Left ventricle myocardium inferior (tissue), 1 donor: ENCODE measurements at regions not wholly inside any gene's neighbourhood (a gene's known extent, or its start where the extent isn't known, plus 50 kb on each side); places are given as distances from the start of the nearest gene placed in this dataset.

Experiments used
- DNase-seq: peaks from one replicate; pipeline ENCODE4 v3.0.0-alpha.2; 2020
- H3K27ac ChIP-seq: fragments of 200-600 bp; replicated peaks from 2 replicates; pipeline ENCODE4 v1.8.0; 2021
- H3K27me3 ChIP-seq: fragments of 200-600 bp; 2 replicates; pipeline ENCODE4 v1.8.0; 2021; ENCODE audit warnings: low read depth
- H3K36me3 ChIP-seq: fragments of 200-600 bp; 2 replicates; pipeline ENCODE4 v1.8.0; 2021
- H3K4me1 ChIP-seq: fragments of 200-600 bp; 2 replicates; pipeline ENCODE4 v1.8.0; 2021
- H3K4me3 ChIP-seq: fragments of 200-600 bp; 2 replicates; pipeline ENCODE4 v1.8.0; 2021; ENCODE audit warnings: mild to moderate bottlenecking, moderate library complexity
- H3K9me3 ChIP-seq: fragments of 200-600 bp; replicated peaks from 2 replicates; pipeline ENCODE4 v1.8.0; 2021
- intact Hi-C: fragments of 100-400 bp; cut with micrococcal nuclease; formaldehyde crosslinking; loops from one replicate; pipeline ENCODE4 v1.11.0; 2022
- TF ChIP-seq, protein P1 (sequence below): fragments of 200-600 bp; IDR thresholded peaks from 2 replicates; pipeline ENCODE4 v1.8.0; 2021; ENCODE audit warnings: antibody characterized with exemption, mild to moderate bottlenecking, borderline replicate concordance
- donor health status: DM: no; HTN: yes; CAD: no; lungs with severe emphysema.

DNA sequence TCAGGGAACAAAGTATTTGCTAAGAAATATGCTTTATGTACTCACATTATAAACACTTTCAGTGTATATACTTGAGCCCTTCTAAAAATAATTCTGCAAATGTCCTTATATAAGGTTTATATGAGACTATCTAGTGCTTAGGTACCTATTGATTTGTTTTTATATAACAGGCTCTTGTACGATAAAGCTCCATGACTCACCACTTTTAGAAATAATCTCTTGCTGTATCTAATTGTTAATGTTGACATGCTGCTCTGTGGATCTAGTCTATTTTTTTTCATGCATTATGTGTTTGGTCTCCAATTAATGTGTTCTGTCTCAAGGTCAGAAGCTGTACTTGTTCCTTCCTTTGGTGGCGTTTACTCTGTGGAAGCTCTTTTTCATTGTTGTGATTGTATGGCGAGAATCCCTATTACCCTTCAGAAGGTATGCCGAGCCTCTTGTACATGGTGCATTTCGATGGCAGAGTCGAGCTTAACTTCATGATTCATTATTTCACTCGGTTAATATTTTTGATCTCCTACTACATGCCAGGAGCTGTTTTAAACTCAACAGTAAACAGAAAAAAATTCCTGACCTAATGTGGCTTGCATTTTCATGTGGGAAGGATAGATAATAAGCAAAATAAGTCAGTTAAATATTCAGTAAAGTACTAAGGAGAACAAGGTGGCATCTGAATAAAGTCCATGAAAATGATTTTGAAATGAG, 361.6 kb downstream of the COG6 start:
- peaks cover 6% of the 10 kb centered on the region for H3K27me3 ChIP-seq
- intact Hi-C loops = no loop called here
- no peaks in the 10 kb centered on the region for H3K4me1 ChIP-seq
- TF ChIP-seq, protein P1, sequence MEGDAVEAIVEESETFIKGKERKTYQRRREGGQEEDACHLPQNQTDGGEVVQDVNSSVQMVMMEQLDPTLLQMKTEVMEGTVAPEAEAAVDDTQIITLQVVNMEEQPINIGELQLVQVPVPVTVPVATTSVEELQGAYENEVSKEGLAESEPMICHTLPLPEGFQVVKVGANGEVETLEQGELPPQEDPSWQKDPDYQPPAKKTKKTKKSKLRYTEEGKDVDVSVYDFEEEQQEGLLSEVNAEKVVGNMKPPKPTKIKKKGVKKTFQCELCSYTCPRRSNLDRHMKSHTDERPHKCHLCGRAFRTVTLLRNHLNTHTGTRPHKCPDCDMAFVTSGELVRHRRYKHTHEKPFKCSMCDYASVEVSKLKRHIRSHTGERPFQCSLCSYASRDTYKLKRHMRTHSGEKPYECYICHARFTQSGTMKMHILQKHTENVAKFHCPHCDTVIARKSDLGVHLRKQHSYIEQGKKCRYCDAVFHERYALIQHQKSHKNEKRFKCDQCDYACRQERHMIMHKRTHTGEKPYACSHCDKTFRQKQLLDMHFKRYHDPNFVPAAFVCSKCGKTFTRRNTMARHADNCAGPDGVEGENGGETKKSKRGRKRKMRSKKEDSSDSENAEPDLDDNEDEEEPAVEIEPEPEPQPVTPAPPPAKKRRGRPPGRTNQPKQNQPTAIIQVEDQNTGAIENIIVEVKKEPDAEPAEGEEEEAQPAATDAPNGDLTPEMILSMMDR = no peak
- H3K27ac ChIP-seq = no peak overlapping the region
- no peaks in the 10 kb centered on the region for H3K36me3 ChIP-seq
- no peaks in the 10 kb centered on the region for H3K9me3 ChIP-seq
- H3K4me3 ChIP-seq = no peak overlapping the region
- no peak for DNase-seq

DNA sequence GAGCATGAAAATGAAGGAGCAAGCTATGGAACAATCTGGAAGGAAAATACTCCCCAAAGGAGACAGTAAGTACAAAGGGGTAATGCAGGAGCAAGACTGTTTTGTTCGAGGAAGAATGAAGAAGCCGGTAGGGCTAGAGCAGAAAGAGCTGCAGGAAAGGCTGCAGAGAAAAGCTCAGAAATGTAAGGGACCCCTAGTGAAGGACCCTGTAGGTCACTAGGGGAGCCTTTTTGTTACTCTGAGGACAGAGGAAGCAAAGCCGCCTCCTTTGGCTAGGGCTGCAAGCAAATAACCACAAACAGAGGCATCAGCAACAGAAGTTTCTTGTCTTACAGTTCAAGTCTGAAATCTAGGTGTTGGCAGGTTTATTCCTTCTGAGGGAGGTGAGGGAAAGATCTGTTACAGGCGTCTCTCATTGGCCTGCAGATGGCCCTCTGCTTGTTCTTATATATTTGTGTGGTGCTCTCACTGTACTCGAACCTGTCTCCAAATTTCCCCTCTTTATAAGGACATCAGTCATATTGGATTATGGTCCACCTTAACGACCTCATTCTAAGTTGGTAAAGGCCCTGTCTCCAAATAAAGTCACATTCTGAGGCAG, 362.3 kb downstream of the COG6 start:
- intact Hi-C loops = no loop called here
- H3K4me1 ChIP-seq = no peaks in the 10 kb centered on the region
- H3K27ac ChIP-seq = no peak overlapping the region
- no peaks in the 10 kb centered on the region for H3K9me3 ChIP-seq
- no peaks in the 10 kb centered on the region for H3K27me3 ChIP-seq
- DNase-seq = no peak
- H3K4me3 ChIP-seq = no peak overlapping the region
- TF ChIP-seq, protein P1 = no peak
- H3K36me3 ChIP-seq = no peaks in the 10 kb centered on the region

GRCh38 chr13:40023595-40024203, 368.2 kb downstream of the COG6 start:
- intact Hi-C loops = no loop called here
- H3K4me1 ChIP-seq = no peaks in the 10 kb centered on the region
- no peak overlapping the region for H3K27ac ChIP-seq
- DNase-seq = no peak
- H3K36me3 ChIP-seq = no peaks in the 10 kb centered on the region
- peaks cover 9% of the 10 kb centered on the region for H3K9me3 ChIP-seq
- H3K27me3 ChIP-seq = no peaks in the 10 kb centered on the region
- TF ChIP-seq, protein P1 = no peak
- H3K4me3 ChIP-seq = no peak overlapping the region

DNA sequence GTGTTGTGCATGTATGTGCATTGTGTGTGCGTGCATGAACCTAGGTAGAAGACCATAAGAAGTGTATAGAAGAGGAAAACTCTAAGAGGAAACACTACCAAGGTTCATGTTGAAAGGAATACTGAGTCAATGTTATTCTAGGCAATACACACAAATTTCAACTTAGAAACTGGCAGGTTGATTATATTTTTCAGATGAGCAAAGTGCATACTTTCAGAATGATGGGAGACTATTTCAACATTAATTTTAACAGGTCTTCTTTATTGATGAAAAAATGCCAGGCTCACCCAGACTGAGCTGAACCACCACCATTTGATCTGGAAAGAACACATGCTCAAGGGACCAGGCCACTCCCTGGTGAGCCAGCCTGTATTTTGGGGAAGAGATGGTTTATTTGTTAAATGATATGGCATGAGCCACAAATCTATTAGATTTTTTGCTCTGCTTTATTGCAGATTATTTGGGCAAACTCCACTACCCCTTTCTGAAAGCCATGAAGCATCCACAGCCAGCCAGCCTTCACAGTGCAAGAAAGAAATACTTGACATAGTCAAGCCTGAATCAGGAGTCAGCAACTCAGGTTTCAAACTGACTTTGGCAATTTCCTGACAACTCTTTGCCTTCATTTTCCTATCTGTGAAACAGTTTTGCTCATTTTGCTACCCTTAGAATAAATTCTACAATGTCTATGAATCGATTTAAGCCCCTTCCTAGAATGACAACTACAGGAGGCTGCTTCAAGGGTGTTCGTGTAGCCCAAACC, 368.9 kb downstream of the COG6 start:
- H3K27me3 ChIP-seq = no peaks in the 10 kb centered on the region
- peaks cover 9% of the 10 kb centered on the region for H3K9me3 ChIP-seq
- TF ChIP-seq, protein P1 = no peak
- H3K4me1 ChIP-seq = no peaks in the 10 kb centered on the region
- H3K36me3 ChIP-seq = no peaks in the 10 kb centered on the region
- intact Hi-C loops = no loop called here
- no peak overlapping the region for H3K27ac ChIP-seq
- DNase-seq = no peak
- H3K4me3 ChIP-seq = no peak overlapping the region

- DNase-seq = peak; percentile 16
- Histone ChIP-seq H3K27me3 (no peaks in the 10 kb centered on the region), H3K4me3 (no peak overlapping the region), H3K36me3 (no peaks in the 10 kb centered on the region), H3K4me1 (no peaks in the 10 kb centered on the region), H3K27ac (no peak overlapping the region), H3K9me3 (peaks cover 9% of the 10 kb centered on the region)
- intact Hi-C loops = no loop called here
- TF ChIP-seq, protein P1 = no peak
These were observed 369.7 kb downstream of the COG6 start for GRCh38 chr13:40024967-40025714.
